HEK293 (cell line): ENCODE measurements at regions not wholly inside any gene's neighbourhood (a gene's known extent, or its start where the extent isn't known, plus 50 kb on each side); places are given as distances from the start of the nearest gene placed in this dataset.

Experiments
- CTCF ChIA-PET: fragments of 350-600 bp; formaldehyde crosslinking; extraction: SDS; loops from one replicate; lab custom pipeline; 2021; ENCODE audit warnings: antibody characterized with exemption; lab: Yijun Ruan, JAX
- POLR2A ChIA-PET: fragments of 300-600 bp; formaldehyde crosslinking; extraction: SDS; loops from one replicate; lab custom pipeline; 2020; ENCODE audit warnings: antibody characterized with exemption, inconsistent platforms; lab: Yijun Ruan, JAX
- H3K27ac ChIP-seq: fragments of 200-500 bp; sonication (Bioruptor generic); 2 replicates; pipeline ENCODE4 v1.5.1; 2014; ENCODE audit warnings: low read depth, low read length, control low read depth, inconsistent platforms; ENCODE audit errors: extremely low read depth
- H3K36me3 ChIP-seq, 2 experiments: fragments of 200-500 bp in 1 of 2; sonication (Bioruptor generic) in 1 of 2; 1 replicate in 1 of 2; 2 replicates in 1 of 2; pipeline ENCODE4 v1.5.1; 2014 to 2017; ENCODE audit warnings: inconsistent platforms in 2 of 2, low read length in 2 of 2; ENCODE audit not compliant: control insufficient read depth in 2 of 2, insufficient read depth in 1 of 2
- H3K4me1 ChIP-seq: fragments of 200-500 bp; sonication (Bioruptor generic); 2 replicates; pipeline ENCODE4 v1.5.1; 2014; ENCODE audit warnings: mild to moderate bottlenecking, low read length, inconsistent platforms; ENCODE audit not compliant: control insufficient read depth, insufficient read depth
- H3K4me3 ChIP-seq: 2 replicates; pipeline ENCODE4 v1.5.1; 2011; ENCODE audit warnings: low read depth, mild to moderate bottlenecking, control low read depth, low read length, moderate library complexity
- H3K9me3 ChIP-seq: fragments of 200-500 bp; sonication (Bioruptor generic); 2 replicates; pipeline ENCODE4 v1.5.1; 2014; ENCODE audit warnings: low read depth, low read length, inconsistent platforms; ENCODE audit not compliant: control insufficient read depth, insufficient read depth
- HOXC10 ChIP-seq: sonication (generic); formaldehyde crosslinking; IDR thresholded peaks from 2 replicates; pipeline ENCODE4 v1.8.1; 2023; ENCODE audit warnings: mild to moderate bottlenecking, missing genetic modification reagents
- PRDM2 ChIP-seq: fragments of 450-650 bp; formaldehyde crosslinking; IDR thresholded peaks from 2 replicates; pipeline ENCODE4 v1.5.1; 2016; ENCODE audit warnings: missing biosample characterization, missing genetic modification characterization, borderline replicate concordance
- ZBTB44 ChIP-seq: fragments of 450-650 bp; IDR thresholded peaks from 2 replicates; pipeline ENCODE4 v1.5.1; 2018; ENCODE audit warnings: missing biosample characterization, mild to moderate bottlenecking, missing genetic modification characterization
- ZBTB6 ChIP-seq: fragments of 450-650 bp; formaldehyde crosslinking; IDR thresholded peaks from 2 replicates; pipeline ENCODE4 v1.5.1; 2017; ENCODE audit warnings: missing biosample characterization, missing genetic modification characterization
- ZBTB7A ChIP-seq: fragments of 450-650 bp; formaldehyde crosslinking; IDR thresholded peaks from 2 replicates; pipeline ENCODE4 v1.5.1; 2016; ENCODE audit warnings: low read depth, missing biosample characterization, missing genetic modification characterization
- ZEB2 ChIP-seq: fragments of 450-650 bp; formaldehyde crosslinking; IDR thresholded peaks from 2 replicates; pipeline ENCODE4 v1.5.1; 2016; ENCODE audit warnings: missing biosample characterization, missing genetic modification characterization
- ZFP69B ChIP-seq: fragments of 450-650 bp; formaldehyde crosslinking; IDR thresholded peaks from 2 replicates; pipeline ENCODE4 v1.5.1; 2016; ENCODE audit warnings: missing biosample characterization, missing genetic modification characterization
- ZNF132 ChIP-seq: fragments of 450-650 bp; formaldehyde crosslinking; IDR thresholded peaks from 2 replicates; pipeline ENCODE4 v1.5.1; 2017; ENCODE audit warnings: missing biosample characterization, missing genetic modification characterization, borderline replicate concordance
- ZNF140 ChIP-seq: fragments of 450-650 bp; formaldehyde crosslinking; IDR thresholded peaks from 2 replicates; pipeline ENCODE4 v1.5.1; 2016; ENCODE audit warnings: missing biosample characterization, missing genetic modification characterization
- ZNF148 ChIP-seq: fragments of 450-650 bp; formaldehyde crosslinking; IDR thresholded peaks from 2 replicates; pipeline ENCODE4 v1.5.0; 2017; ENCODE audit warnings: missing biosample characterization, missing genetic modification characterization, borderline replicate concordance
- ZNF18 ChIP-seq: fragments of 450-650 bp; formaldehyde crosslinking; IDR thresholded peaks from 2 replicates; pipeline ENCODE4 v1.5.1; 2016; ENCODE audit warnings: missing biosample characterization, missing genetic modification characterization
- ZNF202 ChIP-seq: fragments of 450-650 bp; formaldehyde crosslinking; IDR thresholded peaks from 2 replicates; pipeline ENCODE4 v1.5.1; 2016; ENCODE audit warnings: missing biosample characterization, missing genetic modification characterization, borderline replicate concordance
- ZNF239 ChIP-seq: fragments of 450-650 bp; formaldehyde crosslinking; IDR thresholded peaks from 2 replicates; pipeline ENCODE4 v1.5.1; 2016; ENCODE audit warnings: missing biosample characterization, missing genetic modification characterization
- ZNF24 ChIP-seq: fragments of 450-650 bp; formaldehyde crosslinking; IDR thresholded peaks from 2 replicates; pipeline ENCODE4 v1.5.1; 2016; ENCODE audit warnings: missing biosample characterization, missing genetic modification characterization
- ZNF280C ChIP-seq: fragments of 450-650 bp; formaldehyde crosslinking; IDR thresholded peaks from 2 replicates; pipeline ENCODE4 v1.5.1; 2016; ENCODE audit warnings: missing biosample characterization, missing genetic modification characterization
- ZNF292 ChIP-seq: fragments of 450-650 bp; formaldehyde crosslinking; IDR thresholded peaks from 2 replicates; pipeline ENCODE4 v1.5.1; 2016; ENCODE audit warnings: low read depth, missing biosample characterization, missing genetic modification characterization, borderline replicate concordance
- ZNF302 ChIP-seq: fragments of 450-650 bp; formaldehyde crosslinking; IDR thresholded peaks from 2 replicates; pipeline ENCODE4 v1.5.1; 2016; ENCODE audit warnings: missing biosample characterization, missing genetic modification characterization, low read depth
- ZNF521 ChIP-seq: fragments of 450-650 bp; formaldehyde crosslinking; IDR thresholded peaks from 2 replicates; pipeline ENCODE4 v1.5.1; 2017; ENCODE audit warnings: missing biosample characterization, mild to moderate bottlenecking, missing genetic modification characterization
- ZNF558 ChIP-seq: fragments of 450-650 bp; formaldehyde crosslinking; IDR thresholded peaks from 2 replicates; pipeline ENCODE4 v1.5.1; 2016; ENCODE audit warnings: missing biosample characterization, missing genetic modification characterization
- ZSCAN23 ChIP-seq: fragments of 450-650 bp; formaldehyde crosslinking; IDR thresholded peaks from 2 replicates; pipeline ENCODE4 v1.5.1; 2016; ENCODE audit warnings: missing biosample characterization, missing genetic modification characterization

- CTCF ChIA-PET, result interaction anchor here (0.7 to 1.0 kb wide), 3 partner anchors 11 to 95 kb away, joined by 3 read pairs; no protein-coding TSS in a partner anchor
- Histone ChIP-seq H3K9me3 (no peaks in the 10 kb centered on the region), H3K36me3 (no peaks in the 10 kb centered on the region), H3K4me3 (no peak overlapping the region), H3K27ac (no peak overlapping the region), H3K4me1 (no peaks in the 10 kb centered on the region)
- POLR2A ChIA-PET, result no interaction called here
- no peak for TF ChIP-seq ZNF24 (tag by site-specific recombination)
- no peak for TF ChIP-seq ZBTB7A (tag by site-specific recombination)
- TF ChIP-seq ZNF239 (tag by site-specific recombination), result no peak
- TF ChIP-seq ZNF18 (tag by site-specific recombination), result no peak
- no peak for TF ChIP-seq ZNF148 (tag by site-specific recombination)
- TF ChIP-seq ZBTB44, result no peak
These were observed 192.8 kb downstream of the GALC start for GRCh38 chr14:87800216-87800615.

GRCh38 chr14:87799400-87799799 is 193.6 kb downstream of the GALC start:
- Histone ChIP-seq H3K36me3 (no peaks in the 10 kb centered on the region), H3K4me3 (no peak overlapping the region), H3K4me1 (no peaks in the 10 kb centered on the region), H3K9me3 (no peaks in the 10 kb centered on the region), H3K27ac (no peak overlapping the region)
- ChIA-PET CTCF (interaction anchor here (1.0 kb wide), 1 partner anchor 11 kb away, joined by 3 read pairs; no protein-coding TSS in a partner anchor), POLR2A (no interaction called here)
- TF ChIP-seq ZEB2, result no peak
- no peak for TF ChIP-seq ZNF558 (tag by site-specific recombination)
- TF ChIP-seq ZNF132 (tag by site-specific recombination), result no peak
- TF ChIP-seq HOXC10 (CRISPR knock-in tag), result no peak
- no peak for TF ChIP-seq ZBTB7A (tag by site-specific recombination)
- no peak for TF ChIP-seq ZNF140
- TF ChIP-seq ZNF202 (tag by site-specific recombination), result no peak
- TF ChIP-seq ZBTB6, result no peak
- TF ChIP-seq PRDM2 (tag by site-specific recombination), result no peak
- TF ChIP-seq ZNF292 (tag by site-specific recombination), result no peak
- no peak for TF ChIP-seq ZNF302 (tag by site-specific recombination)
- no peak for TF ChIP-seq ZNF521 (tag by site-specific recombination)
- no peak for TF ChIP-seq ZFP69B (tag by site-specific recombination)
- no peak for TF ChIP-seq ZNF280C (tag by site-specific recombination)
- no peak for TF ChIP-seq ZSCAN23 (tag by site-specific recombination)
